ENCODE measurements at regions not wholly inside any gene's neighbourhood (a gene's known extent, or its start where the extent isn't known, plus 50 kb on each side); places are given as distances from the start of the nearest gene placed in this dataset.
"Not testable (repeated sequence)": the region's sequence is repeated elsewhere in the genome, so short reads cannot be mapped to it uniquely, and the experiment has no call there.

GRCh38 chr1:104238991-104239390 lies 489.3 kb downstream of the AMY1C start:
- H3K27ac ChIP-seq = peak overlapping the region; percentile 83
- no peaks in the 10 kb centered on the region for H3K27me3 ChIP-seq
- TF ChIP-seq CTCF (IDR thresholded peaks at IDR 0.05; ENCODE audit: low read depth, low read length) = no peak
- peak overlapping the region; percentile 0 for H3K4me3 ChIP-seq
- H3K36me3 ChIP-seq = no peaks in the 10 kb centered on the region
- DNase-seq (ENCODE audit: low read depth in 1 of 2, low spot score in 1 of 2) = peak in 1 of 2 donors; percentile 92
- no peaks in the 10 kb centered on the region for H3K9me3 ChIP-seq (ENCODE audit: low read depth)
- H3K4me1 ChIP-seq (ENCODE audit: low read depth) = peaks cover 74% of the 10 kb centered on the region

GRCh38 chr1:104248385-104248784 lies 498.7 kb downstream of the AMY1C start:
- Histone ChIP-seq H3K36me3 (no peaks in the 10 kb centered on the region), H3K4me1 (ENCODE audit: low read depth) (peaks cover 19% of the 10 kb centered on the region), H3K9me3 (ENCODE audit: low read depth) (no peaks in the 10 kb centered on the region), H3K27me3 (no peaks in the 10 kb centered on the region), H3K4me3 (no peak overlapping the region), H3K27ac (no peak overlapping the region)
- no peak for DNase-seq (ENCODE audit: low read depth in 1 of 2, low spot score in 1 of 2)
- TF ChIP-seq CTCF (IDR thresholded peaks at IDR 0.05; ENCODE audit: low read depth, low read length) = no peak

- Histone ChIP-seq H3K4me1 (ENCODE audit: low read depth) (peaks cover 20% of the 10 kb centered on the region), H3K9me3 (ENCODE audit: low read depth) (no peaks in the 10 kb centered on the region), H3K4me3 (no peak overlapping the region), H3K27ac (no peak overlapping the region), H3K27me3 (no peaks in the 10 kb centered on the region), H3K36me3 (no peaks in the 10 kb centered on the region)
- no peak for DNase-seq (ENCODE audit: low read depth in 1 of 2, low spot score in 1 of 2)
- no peak for TF ChIP-seq CTCF (IDR thresholded peaks at IDR 0.05; ENCODE audit: low read depth, low read length)
Measured at GRCh38 chr1:104259481-104259880, 509.8 kb downstream of the AMY1C start.

GRCh38 chr1:104263110-104263509 lies 513.4 kb downstream of the AMY1C start:
- DNase-seq (ENCODE audit: low read depth in 1 of 2, low spot score in 1 of 2); H3K27ac ChIP-seq: not testable (repeated sequence)

GRCh38 chr1:104264521-104264920 lies 514.8 kb downstream of the AMY1C start:
- no peak for DNase-seq (ENCODE audit: low read depth in 1 of 2, low spot score in 1 of 2)
- Histone ChIP-seq H3K4me1 (ENCODE audit: low read depth) (peaks cover 5% of the 10 kb centered on the region), H3K27me3 (no peaks in the 10 kb centered on the region), H3K36me3 (no peaks in the 10 kb centered on the region), H3K27ac (no peak overlapping the region), H3K9me3 (ENCODE audit: low read depth) (no peaks in the 10 kb centered on the region), H3K4me3 (no peak overlapping the region)
- no peak for TF ChIP-seq CTCF (IDR thresholded peaks at IDR 0.05; ENCODE audit: low read depth, low read length)

More at GRCh38 chr1:104263110-104263509, 513.4 kb downstream of the AMY1C start:
- peaks cover 10% of the 10 kb centered on the region for H3K4me1 ChIP-seq (ENCODE audit: low read depth)
- not testable (repeated sequence) for H3K36me3 ChIP-seq; H3K9me3 ChIP-seq (ENCODE audit: low read depth); H3K27me3 ChIP-seq; H3K4me3 ChIP-seq

GRCh38 chr1:104265163-104265562 lies 515.5 kb downstream of the AMY1C start:
- no peak for DNase-seq (ENCODE audit: low read depth in 1 of 2, low spot score in 1 of 2)
- Histone ChIP-seq H3K9me3 (ENCODE audit: low read depth) (no peaks in the 10 kb centered on the region), H3K27me3 (no peaks in the 10 kb centered on the region), H3K4me1 (ENCODE audit: low read depth) (peaks cover 4% of the 10 kb centered on the region), H3K36me3 (no peaks in the 10 kb centered on the region), H3K4me3 (no peak overlapping the region), H3K27ac (no peak overlapping the region)
- no peak for TF ChIP-seq CTCF (IDR thresholded peaks at IDR 0.05; ENCODE audit: low read depth, low read length)

Measured in cardiac muscle cell (in vitro differentiated cells and primary cell).